ENCODE measurements at regions not wholly inside any gene's neighbourhood (a gene's known extent, or its start where the extent isn't known, plus 50 kb on each side); places are given as distances from the start of the nearest gene placed in this dataset.

DNA sequence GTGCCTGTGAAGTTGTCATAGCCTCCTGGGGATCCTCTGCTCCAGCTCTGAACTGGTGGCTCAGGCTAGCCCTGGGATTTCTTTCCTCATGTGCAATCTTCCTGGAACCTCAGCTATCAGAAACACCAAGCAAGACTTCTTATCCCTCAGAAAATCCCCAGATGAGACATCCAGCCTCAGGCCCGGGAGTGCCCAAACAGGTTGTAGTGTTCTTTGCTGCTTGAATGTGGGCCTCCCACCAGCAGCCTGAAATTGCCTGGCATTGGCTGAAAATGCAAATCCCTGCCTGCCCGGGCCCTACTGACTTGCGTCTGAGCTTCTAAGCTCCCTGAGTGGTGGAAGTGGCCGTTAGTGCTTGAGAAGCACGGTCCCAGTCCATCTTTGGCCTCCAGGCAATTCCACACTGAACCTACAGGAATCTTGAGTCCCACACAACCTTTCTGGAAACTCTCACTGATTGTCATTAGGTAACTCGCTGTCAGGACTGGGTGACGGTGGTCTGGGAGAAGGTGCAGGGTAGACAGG is 146.8 kb downstream of the ZBTB18 start:
- no peak for DNase-seq

DNA sequence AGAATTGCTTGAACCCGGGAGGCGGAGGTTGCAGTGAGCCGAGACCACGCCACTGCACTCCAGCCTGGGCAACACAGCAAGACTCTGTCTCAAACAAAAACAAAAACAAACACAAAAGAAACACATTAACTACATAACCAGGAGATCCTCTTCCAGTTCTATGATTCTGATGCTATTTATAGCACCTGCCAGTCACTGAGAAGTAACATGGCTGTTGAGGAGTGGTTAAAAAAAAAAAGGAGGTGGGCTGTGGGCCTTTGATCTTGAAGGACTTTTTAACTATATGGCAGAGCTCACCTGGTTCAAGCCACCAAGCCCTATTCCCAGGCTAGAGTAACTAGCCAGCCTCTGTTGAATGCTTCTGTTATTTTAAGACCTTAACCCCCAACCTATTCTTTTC is 148.8 kb downstream of the ZBTB18 start:
- DNase-seq = no peak

DNA sequence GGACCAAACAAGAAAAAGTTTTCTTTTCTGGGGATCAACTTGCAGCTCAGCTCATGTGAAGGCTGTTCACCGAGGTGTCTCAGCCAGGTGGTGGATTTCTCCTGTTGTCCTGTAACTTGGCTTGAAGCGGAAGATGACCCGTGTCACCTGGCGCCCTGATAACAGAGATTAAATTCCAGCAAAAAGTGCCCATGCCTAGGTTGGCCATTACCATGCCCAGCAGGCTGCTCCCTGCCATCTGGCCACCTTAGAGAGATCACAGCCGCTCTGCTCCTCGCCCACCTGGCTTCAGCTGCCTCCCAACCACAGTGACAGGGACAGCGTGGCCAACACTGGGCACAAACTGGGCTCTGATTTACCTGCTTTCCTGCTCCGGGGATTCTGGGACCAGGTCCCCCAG is 149.5 kb downstream of the ZBTB18 start:
- no peak for DNase-seq

- no peak for DNase-seq
These were observed 150.7 kb downstream of the ZBTB18 start for GRCh38 chr1:244201750-244202149.

DNA sequence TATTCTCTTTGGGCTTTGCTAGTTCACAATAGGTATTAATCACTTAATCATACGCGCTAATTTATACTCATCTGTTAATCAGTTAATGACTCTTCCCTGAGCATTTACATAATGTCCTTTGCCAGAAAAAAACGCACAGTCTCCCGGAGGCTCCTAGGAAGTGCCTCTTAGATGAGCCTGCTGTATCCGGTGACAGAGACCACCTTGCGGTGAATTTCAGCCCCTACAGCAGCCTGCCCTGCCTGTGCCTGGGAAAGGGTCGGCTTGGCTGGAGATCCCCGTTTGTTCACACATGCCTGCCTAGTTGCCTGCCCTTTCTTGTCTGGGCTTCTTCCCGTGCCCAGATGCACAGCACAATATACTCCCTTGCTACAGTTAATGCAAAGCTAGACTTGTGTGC is 152.9 kb downstream of the ZBTB18 start:
- no peak for DNase-seq

DNA sequence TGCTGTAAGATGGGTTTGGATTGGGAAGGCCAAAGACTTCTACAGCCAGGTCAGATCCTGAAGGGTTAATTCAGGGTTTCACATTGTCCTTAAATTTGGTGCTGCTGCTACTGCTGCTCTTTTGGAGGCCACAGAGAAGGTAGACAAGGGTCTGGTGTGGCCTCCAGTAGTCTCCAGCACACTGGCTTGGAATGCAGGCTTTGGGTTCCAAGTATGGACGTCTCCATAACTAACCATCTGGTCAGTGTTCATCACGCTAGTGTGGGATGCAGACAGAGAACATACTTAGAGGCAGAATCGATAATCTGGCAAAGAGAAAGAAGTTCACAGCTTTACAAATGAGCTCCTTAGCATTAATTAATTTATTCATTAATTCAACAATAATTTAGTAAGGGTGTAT is 154.1 kb downstream of the ZBTB18 start:
- DNase-seq = no peak

DNA sequence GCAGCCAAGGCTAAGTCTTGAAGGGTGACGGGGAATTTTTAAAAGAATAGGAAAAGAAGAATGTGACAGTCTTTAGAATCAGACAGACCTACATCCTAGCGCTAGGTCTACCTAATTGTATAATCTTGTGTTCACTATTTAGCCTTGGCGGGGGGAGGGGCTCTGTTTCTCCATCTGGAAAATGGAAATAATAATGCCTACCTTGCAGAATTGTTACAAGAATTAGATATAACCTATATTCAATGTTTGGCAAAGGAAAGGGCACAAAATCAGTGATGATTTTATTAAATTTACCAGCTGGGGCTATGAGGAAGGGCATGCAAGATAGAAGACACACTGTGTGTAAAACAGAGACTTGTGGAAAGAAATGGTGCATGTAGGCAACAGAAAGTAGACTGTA is 154.8 kb downstream of the ZBTB18 start:
- no peak for DNase-seq

DNA sequence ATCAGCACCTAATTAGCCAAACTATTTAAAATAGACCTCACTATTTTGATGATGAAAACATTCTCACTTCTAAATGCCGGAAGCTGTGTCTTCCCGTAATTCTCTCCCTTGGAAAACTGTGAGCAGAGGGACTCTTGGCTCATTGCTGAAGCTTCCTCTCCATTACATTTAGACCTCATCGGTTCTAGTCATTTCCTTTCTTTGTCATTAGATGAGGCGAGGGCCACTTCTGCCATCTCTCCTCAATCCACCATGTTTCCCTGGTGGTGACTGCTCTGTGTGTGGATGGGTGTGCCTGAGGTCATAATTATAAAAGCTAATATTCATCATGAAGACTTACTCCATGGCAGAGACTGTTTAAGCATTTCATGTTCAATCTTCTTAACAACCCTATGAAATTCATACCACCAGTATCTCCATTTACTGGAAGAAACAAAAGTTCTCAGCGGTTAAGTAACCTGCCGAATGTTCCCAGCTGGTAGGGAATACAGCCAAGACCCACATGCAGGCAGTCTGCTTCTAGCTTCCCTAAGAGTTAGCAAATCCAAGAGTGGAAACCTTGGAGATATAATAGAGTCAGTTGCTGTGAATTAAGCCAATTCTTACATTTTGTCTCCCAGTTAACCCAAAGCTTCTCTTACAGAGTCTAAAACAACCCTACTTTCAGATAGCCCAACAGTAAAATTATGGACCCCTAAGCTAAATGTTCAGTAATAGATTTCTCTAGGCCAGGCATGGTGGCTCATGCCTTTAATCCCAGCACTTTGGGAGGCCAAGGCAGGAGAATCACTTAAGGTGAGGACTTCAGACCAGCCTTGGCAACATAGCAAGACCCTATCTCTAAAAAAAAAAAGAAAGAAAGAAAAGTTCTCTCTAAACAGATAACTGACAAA is 156.2 kb downstream of the ZBTB18 start:
- no peak for DNase-seq

- no peak for DNase-seq
These were observed 156.8 kb downstream of the ZBTB18 start for GRCh38 chr1:244207935-244208244.

DNA sequence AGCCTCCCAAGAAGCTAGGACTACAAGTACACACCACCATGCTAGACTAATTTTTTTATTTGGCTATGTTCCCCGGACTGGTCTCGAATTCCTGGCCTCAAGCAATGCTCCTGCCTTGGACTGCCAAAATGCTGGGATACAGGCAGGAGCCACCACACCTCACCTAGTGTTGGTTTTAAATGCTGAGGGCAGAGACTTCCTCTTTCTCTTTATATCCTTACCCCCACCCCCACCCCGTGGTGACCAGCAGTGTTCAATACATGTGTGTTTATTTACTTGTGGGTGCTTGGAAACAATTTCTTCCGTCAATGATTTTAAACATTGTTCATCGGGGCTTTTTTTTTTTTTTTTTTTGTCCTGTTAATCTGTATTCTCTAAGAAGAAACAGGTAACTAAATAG is 158.9 kb downstream of the ZBTB18 start:
- no peak for DNase-seq

- DNase-seq = no peak
These were observed 159.9 kb downstream of the ZBTB18 start for GRCh38 chr1:244210884-244211558.

- no peak for DNase-seq
These were observed 160.5 kb downstream of the ZBTB18 start for GRCh38 chr1:244211559-244211944.

DNA sequence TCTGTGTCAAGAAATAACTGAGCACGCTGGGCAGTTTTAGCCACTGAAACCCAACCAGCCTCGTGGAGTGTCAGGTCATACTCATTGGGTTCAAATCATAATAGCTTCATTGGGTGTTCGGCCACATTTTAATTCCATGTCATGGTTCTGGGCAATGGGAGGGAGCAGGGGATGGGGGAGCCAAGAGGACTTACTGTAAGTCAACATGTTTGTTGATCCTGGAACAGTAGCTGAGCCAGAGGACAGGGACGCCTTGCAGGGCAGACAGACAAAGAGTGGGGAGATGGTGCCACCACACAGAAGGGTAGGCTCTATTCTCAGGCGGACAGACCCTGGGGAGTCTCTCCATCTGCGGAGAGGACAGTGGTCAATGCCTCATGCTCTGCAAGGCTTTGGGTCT is 161.1 kb downstream of the ZBTB18 start:
- no peak for DNase-seq

DNA sequence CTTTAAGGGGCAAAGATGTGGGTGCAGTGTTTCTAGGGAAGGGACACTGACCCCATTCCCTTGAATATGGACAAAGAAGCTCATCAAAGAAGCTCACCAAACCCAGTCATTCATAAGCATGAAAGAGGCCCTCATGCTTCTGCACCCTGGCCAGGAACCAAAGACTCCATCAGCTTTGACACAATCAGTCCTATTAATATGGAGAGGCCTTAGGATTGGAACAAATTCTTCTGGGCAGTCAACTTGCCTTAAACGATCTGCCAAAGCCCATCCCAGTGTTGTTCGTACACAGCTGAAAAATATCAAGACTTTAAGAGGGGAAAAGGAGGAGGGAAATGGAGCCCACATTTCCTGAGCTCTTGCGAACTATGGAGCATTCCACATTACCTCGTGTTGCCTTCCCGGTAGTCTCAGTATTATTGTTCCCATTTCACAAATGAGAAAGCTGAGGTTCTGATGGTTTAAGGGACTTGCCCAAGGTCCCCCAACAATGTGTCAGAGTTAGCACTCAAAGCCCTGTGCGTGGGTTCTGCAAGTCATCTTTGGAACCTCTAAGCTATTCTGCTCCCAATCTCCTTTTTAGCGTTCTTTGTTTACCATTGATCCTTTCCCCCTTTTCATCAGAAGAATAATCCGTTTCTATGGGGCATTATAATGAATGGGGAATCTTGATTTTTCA is 161.9 kb downstream of the ZBTB18 start:
- DNase-seq = no peak

- DNase-seq = no peak
These were observed 163.2 kb downstream of the ZBTB18 start for GRCh38 chr1:244214009-244214967.

DNA sequence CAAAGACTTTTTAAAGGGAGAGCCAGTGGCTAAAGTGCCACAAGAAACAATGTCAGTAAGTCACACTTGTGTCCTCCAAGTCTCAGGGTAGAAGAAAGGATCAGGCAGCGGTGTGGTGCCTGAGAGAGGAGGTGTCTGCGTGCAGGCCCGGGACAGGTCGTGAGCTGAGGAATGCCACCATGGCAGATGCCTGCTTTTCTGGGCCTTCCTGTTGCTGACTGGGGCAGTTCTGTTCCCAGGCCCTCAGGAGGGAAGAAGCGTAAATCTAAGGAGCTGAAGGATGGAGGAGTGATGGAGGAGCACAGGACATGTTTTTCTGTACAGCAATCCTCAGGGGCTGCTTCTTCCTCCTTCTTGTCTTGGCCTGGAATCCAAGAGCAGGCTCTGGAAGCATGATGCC is 165.8 kb downstream of the ZBTB18 start:
- no peak for DNase-seq

GRCh38 chr1:244217711-244218110 is 166.6 kb downstream of the ZBTB18 start:
- no peak for DNase-seq

- DNase-seq = no peak
These were observed 167.1 kb downstream of the ZBTB18 start for GRCh38 chr1:244218220-244218619.

GRCh38 chr1:244219149-244219548 is 168.1 kb downstream of the ZBTB18 start:
- no peak for DNase-seq

DNA sequence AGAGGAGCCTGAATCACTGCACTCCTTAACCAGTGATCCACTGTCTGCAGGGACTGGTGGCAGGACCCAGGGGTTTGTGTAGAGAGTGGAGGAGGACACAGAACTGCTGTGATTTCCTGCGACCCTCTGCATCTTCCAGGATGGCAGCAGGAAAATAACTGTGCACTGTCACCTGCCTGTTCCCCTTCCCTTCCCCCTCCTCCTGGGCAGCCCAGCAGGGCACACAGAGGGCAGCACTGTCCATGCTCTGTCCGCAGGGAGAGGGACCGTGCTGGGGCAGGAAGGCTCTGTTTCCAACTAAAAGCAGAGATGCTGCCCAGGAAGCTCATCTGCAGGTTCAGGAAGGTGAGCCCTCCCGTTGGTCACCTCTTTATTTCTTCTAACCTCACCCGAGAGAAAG is 168.7 kb downstream of the ZBTB18 start:
- DNase-seq = no peak

GRCh38 chr1:244220410-244220809 is 169.3 kb downstream of the ZBTB18 start:
- no peak for DNase-seq

GRCh38 chr1:244221991-244222390 is 170.9 kb downstream of the ZBTB18 start:
- no peak for DNase-seq
